ENCODE measurements at regions not wholly inside any gene's neighbourhood (a gene's known extent, or its start where the extent isn't known, plus 50 kb on each side); places are given as distances from the start of the nearest gene placed in this dataset.

- Histone ChIP-seq H3K9ac (ENCODE audit: insufficient read depth in 1 of 2, low read depth in 2 of 2, low read length in 2 of 2) (no peak overlapping the region), H3K27me3 (ENCODE audit: control insufficient read depth in 2 of 2, insufficient read depth in 2 of 2, low read length in 2 of 2) (no peaks in the 10 kb centered on the region), H2AFZ (ENCODE audit: low read depth, low read length) (no peak overlapping the region), H3K9me3 (replicated peaks; ENCODE audit: control insufficient read depth, insufficient read depth, low read depth, low read length) (no peaks in the 10 kb centered on the region), H3K27ac (ENCODE audit: extremely low read depth, low read depth, low read length) (no peak overlapping the region; the same call in 2 of the 3 replicates), H3K4me1 (replicated peaks in 1 of 2; ENCODE audit: control insufficient read depth in 2 of 2, insufficient read depth in 2 of 2, low read length in 2 of 2) (peaks cover 0 to 5% of the 10 kb centered on the region in 2 experiments; a peak in 3 of 5 replicates), H4K20me1 (replicated peaks; ENCODE audit: control insufficient read depth, insufficient read depth, low read length) (no peaks in the 10 kb centered on the region), H3K4me2 (ENCODE audit: insufficient read depth, low read length) (0 out of 2 replicates have a peak overlapping the region, but pooled peaks have one; percentile 13), H3K79me2 (ENCODE audit: control insufficient read depth, insufficient read depth, low read length) (no peaks in the 10 kb centered on the region), H3K36me3 (ENCODE audit: control insufficient read depth, insufficient read depth, low read length) (no peaks in the 10 kb centered on the region), H3K9me1 (ENCODE audit: control insufficient read depth, insufficient read depth, low read length) (no peaks in the 10 kb centered on the region), H3K4me3 (no peak overlapping the region)
- POLR2A ChIA-PET: interaction anchor here (0.7 to 1.1 kb wide), 4 partner anchors 9 to 747 kb away, joined by 3 to 5 read pairs (median 3); no protein-coding TSS in a partner anchor
- intact Hi-C loops (cut with micrococcal nuclease) (no loop called here), in situ Hi-C loops (cut with MboI) (no loop called here)
- DNase-seq (ENCODE audit: extremely low read depth in 1 of 4, low spot score in 3 of 4) (peak in 2 of 4 experiments; percentile 37 to 72), FAIRE-seq (peak; percentile 11), ATAC-seq (peak; percentile 100)
- CTCF ChIA-PET (ENCODE audit: low intra/inter-chr PET ratio): no interaction called here
- no TSS peak for BruUV-seq (replicated peaks)
- 0% methylated on average over 4 of the region's 4 CpGs for WGBS (ENCODE audit: insufficient coverage, low coverage, missing lambda C conversion rate)
- TF ChIP-seq ZNF395 (CRISPR knock-in tag; IDR thresholded peaks at IDR 0.05) (no peak), ZNF445 (CRISPR knock-in tag; IDR thresholded peaks at IDR 0.05; ENCODE audit: low read depth) (no peak), POLR2A (conservative IDR thresholded peaks at IDR 0.05) (peak; percentile 63), PHF21A (IDR thresholded peaks at IDR 0.05; ENCODE audit: borderline replicate concordance, low read depth) (no peak), HEY1 (CRISPR knock-in tag; IDR thresholded peaks at IDR 0.05; ENCODE audit: borderline replicate concordance) (no peak), STAG1 (CRISPR knock-in tag; IDR thresholded peaks at IDR 0.05; ENCODE audit: borderline replicate concordance) (no peak), PTRF (tag; IDR thresholded peaks at IDR 0.05) (no peak), GTF2B (IDR thresholded peaks at IDR 0.05; ENCODE audit: extremely low read depth, insufficient read length) (peak; percentile 83), BCLAF1 (IDR thresholded peaks at IDR 0.05; ENCODE audit: borderline replicate concordance in 1 of 2, control insufficient read depth in 1 of 2, low read depth in 2 of 2, low read length in 1 of 2) (peak in 1 of 2 experiments; percentile 33; a peak in 1 of 4 replicates), MXI1 (IDR thresholded peaks at IDR 0.05; ENCODE audit: low read depth, low read length) (no peak), ZNF316 (IDR thresholded peaks at IDR 0.05) (no peak), PHB2 (IDR thresholded peaks at IDR 0.05; ENCODE audit: low read depth) (no peak), ZNF668 (CRISPR knock-in tag; IDR thresholded peaks at IDR 0.05) (no peak), SMAD4 (CRISPR knock-in tag; conservative IDR thresholded peaks at IDR 0.05) (0 out of 2 replicates have a peak, but pooled peaks have one; percentile 3), SUPT5H (IDR thresholded peaks at IDR 0.05) (no peak), ZNF174 (CRISPR knock-in tag; IDR thresholded peaks at IDR 0.05) (no peak), NCOA1 (IDR thresholded peaks at IDR 0.05; ENCODE audit: low read depth) (no peak), ZNF212 (CRISPR knock-in tag; IDR thresholded peaks at IDR 0.05) (no peak), TAF9B (IDR thresholded peaks at IDR 0.05; ENCODE audit: partially characterized antibody) (no peak), NEUROD1 (IDR thresholded peaks at IDR 0.05; ENCODE audit: borderline replicate concordance, low read depth, low read length, partially characterized antibody) (no peak), C11orf30 (IDR thresholded peaks at IDR 0.05; ENCODE audit: low read depth) (no peak), DPF2 (IDR thresholded peaks at IDR 0.05) (no peak)
Measured at GRCh38 chr12:32983968-32984367, 87.4 kb upstream of the PKP2 start.

Measured in K562 (cell line).